Breast epithelium (tissue), 4 donors: ENCODE measurements at regions not wholly inside any gene's neighbourhood (a gene's known extent, or its start where the extent isn't known, plus 50 kb on each side); places are given as distances from the start of the nearest gene placed in this dataset.
"Not testable (repeated sequence)": the region's sequence is repeated elsewhere in the genome, so short reads cannot be mapped to it uniquely, and the experiment has no call there.

Source experiments
- DNase-seq, 2 donors: peaks; one replicate each; pipeline ENCODE4 v3.0.0-alpha.2; 2019; ENCODE audit warnings: low spot score in 2 of 2
- H3K27ac ChIP-seq, 2 donors: fragments of 200-600 bp; sonication (generic) in 1 of 2; one replicate each; pipeline ENCODE4 v1.5.1; 2016 to 2019; ENCODE audit warnings: mild to moderate bottlenecking in 1 of 2
- H3K27me3 ChIP-seq, 2 donors: fragments of 200-600 bp; sonication (generic) in 1 of 2; one replicate each; pipeline versions ENCODE4 v1.5.1 to v1.6.0; 2017 to 2019; ENCODE audit warnings: control low read depth in 1 of 2, mild to moderate bottlenecking in 1 of 2
- H3K36me3 ChIP-seq: fragments of 200-600 bp; one replicate; pipeline ENCODE4 v1.5.1; 2019
- H3K4me1 ChIP-seq, 2 donors: fragments of 200-600 bp; sonication (generic); one replicate each; pipeline ENCODE4 v1.5.1; 2016 to 2019; ENCODE audit warnings: control low read depth in 1 of 2
- H3K4me3 ChIP-seq, 3 donors: fragments of 200-600 bp; sonication (generic); 1 replicate in 2 of 3; 2 replicates in 1 of 3; pipeline ENCODE4 v1.5.1; 2016 to 2019; ENCODE audit warnings: mild to moderate bottlenecking in 3 of 3, moderate library complexity in 2 of 3
- H3K9me3 ChIP-seq, 2 donors: fragments of 200-600 bp; sonication (generic) in 1 of 2; one replicate each; pipeline ENCODE4 v1.5.1; 2016 to 2019; ENCODE audit warnings: control low read depth in 1 of 2
- POLR2A ChIP-seq: fragments of 450-650 bp; IDR thresholded peaks from one replicate; pipeline ENCODE4 v1.6.1; 2016; ENCODE audit warnings: antibody characterized with exemption, mild to moderate bottlenecking, moderate library complexity
- POLR2AphosphoS5 ChIP-seq, 3 donors: sonication (generic); formaldehyde crosslinking; IDR thresholded peaks; one replicate each; pipeline ENCODE4 v1.6.1; 2017; ENCODE audit warnings: antibody characterized with exemption in 3 of 3
- intact Hi-C: fragments of 100-400 bp; cut with DNase I; formaldehyde crosslinking; loops from one replicate; pipeline ENCODE4 v1.15.1; 2023; ENCODE audit warnings: low total_unique reads
- TF ChIP-seq, protein P1 (sequence below), 3 donors: fragments of 450-650 bp; IDR thresholded peaks; one replicate each; pipeline ENCODE4 v1.5.1; 2016 to 2017; ENCODE audit warnings: antibody characterized with exemption in 3 of 3, mild to moderate bottlenecking in 3 of 3, moderate library complexity in 3 of 3

DNA sequence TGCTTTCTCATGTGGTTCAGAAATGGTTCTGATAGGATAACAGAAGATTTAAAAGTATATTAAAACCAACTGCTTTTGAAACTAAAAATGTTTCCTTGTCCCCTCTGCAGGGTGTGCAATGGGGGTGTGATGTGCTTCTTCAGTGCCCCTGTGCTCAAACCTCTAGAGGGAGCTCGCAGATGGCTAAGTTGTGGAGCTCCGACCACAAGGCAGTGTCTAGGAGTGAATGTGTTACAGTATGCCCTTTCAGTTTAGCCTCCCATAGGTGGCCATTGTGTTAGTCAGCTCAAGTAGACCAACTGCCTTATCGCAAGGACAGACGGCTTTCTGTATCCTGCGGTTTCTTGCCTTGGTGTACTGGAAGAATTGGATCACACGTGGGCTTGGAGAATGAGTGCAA, 130.5 kb downstream of the TENT5D start:
- intact Hi-C loops, result no loop called here
- DNase-seq, result no peak
- H3K27me3 ChIP-seq, result no peaks in the 10 kb centered on the region
- no peak overlapping the region for H3K4me3 ChIP-seq
- no peaks in the 10 kb centered on the region for H3K9me3 ChIP-seq
- no peak overlapping the region for H3K27ac ChIP-seq
- H3K36me3 ChIP-seq, result no peaks in the 10 kb centered on the region
- H3K4me1 ChIP-seq, result no peaks in the 10 kb centered on the region
- TF ChIP-seq POLR2A (no peak), POLR2AphosphoS5 (IDR thresholded peaks at IDR 0.05) (no peak)
- TF ChIP-seq, protein P1, sequence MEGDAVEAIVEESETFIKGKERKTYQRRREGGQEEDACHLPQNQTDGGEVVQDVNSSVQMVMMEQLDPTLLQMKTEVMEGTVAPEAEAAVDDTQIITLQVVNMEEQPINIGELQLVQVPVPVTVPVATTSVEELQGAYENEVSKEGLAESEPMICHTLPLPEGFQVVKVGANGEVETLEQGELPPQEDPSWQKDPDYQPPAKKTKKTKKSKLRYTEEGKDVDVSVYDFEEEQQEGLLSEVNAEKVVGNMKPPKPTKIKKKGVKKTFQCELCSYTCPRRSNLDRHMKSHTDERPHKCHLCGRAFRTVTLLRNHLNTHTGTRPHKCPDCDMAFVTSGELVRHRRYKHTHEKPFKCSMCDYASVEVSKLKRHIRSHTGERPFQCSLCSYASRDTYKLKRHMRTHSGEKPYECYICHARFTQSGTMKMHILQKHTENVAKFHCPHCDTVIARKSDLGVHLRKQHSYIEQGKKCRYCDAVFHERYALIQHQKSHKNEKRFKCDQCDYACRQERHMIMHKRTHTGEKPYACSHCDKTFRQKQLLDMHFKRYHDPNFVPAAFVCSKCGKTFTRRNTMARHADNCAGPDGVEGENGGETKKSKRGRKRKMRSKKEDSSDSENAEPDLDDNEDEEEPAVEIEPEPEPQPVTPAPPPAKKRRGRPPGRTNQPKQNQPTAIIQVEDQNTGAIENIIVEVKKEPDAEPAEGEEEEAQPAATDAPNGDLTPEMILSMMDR (IDR thresholded peaks at IDR 0.05), result no peak

DNA sequence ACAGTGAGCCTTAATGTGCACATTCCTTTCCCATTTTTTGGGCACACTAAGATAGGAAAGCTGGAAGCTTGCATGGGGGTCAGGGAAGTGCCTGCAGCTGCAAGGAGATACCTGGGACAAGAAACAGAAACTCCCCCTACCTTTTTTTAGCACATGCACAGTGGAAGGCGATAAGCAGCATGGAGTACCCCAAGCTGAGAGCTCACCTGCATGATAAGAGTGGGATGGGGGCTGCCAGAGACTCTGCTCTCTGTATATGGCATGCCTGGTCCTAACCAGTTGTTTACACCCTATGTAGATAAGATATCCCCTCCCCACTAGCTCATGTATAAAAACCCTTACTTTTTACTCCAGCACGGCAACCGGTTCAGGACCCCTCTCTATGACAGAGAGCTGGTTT, 135.9 kb downstream of the TENT5D start:
- Histone ChIP-seq H3K27ac (no peak overlapping the region), H3K4me3 (no peak overlapping the region), H3K27me3 (no peaks in the 10 kb centered on the region), H3K9me3 (no peaks in the 10 kb centered on the region), H3K36me3 (no peaks in the 10 kb centered on the region), H3K4me1 (no peaks in the 10 kb centered on the region)
- no peak for TF ChIP-seq POLR2A
- TF ChIP-seq POLR2AphosphoS5 (IDR thresholded peaks at IDR 0.05), result no peak
- TF ChIP-seq, protein P1 (IDR thresholded peaks at IDR 0.05), result no peak
- no peak for DNase-seq
- intact Hi-C loops, result no loop called here

DNA sequence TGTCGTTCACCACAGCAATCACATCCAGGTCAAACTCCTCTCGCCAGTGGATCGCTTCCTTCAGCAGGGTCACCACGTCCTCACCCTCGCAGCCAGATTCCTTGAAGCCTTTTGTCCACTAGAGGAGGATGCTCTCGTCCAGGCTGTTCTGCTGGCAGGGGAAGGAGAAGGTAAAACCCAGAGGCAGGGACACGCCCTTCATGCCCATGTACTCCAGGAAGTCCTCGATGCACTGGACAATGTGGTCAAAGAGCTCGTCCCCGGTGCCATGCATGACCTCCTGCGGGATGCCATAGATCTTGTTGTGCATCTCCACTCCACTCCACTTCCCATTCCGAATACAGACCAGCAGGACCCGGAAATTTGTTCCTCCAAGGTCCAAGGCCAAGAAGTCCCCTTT, 152.4 kb downstream of the TENT5D start:
- DNase-seq, result no peak
- no peaks in the 10 kb centered on the region for H3K4me1 ChIP-seq
- intact Hi-C loops, result no loop called here
- no peaks in the 10 kb centered on the region for H3K36me3 ChIP-seq
- no peak overlapping the region for H3K27ac ChIP-seq
- H3K4me3 ChIP-seq, result no peak overlapping the region
- no peaks in the 10 kb centered on the region for H3K9me3 ChIP-seq
- TF ChIP-seq POLR2A (no peak), POLR2AphosphoS5 (IDR thresholded peaks at IDR 0.05) (no peak)
- TF ChIP-seq, protein P1 (IDR thresholded peaks at IDR 0.05), result no peak
- peaks cover 0 to 18% of the 10 kb centered on the region in 2 donors for H3K27me3 ChIP-seq

DNA sequence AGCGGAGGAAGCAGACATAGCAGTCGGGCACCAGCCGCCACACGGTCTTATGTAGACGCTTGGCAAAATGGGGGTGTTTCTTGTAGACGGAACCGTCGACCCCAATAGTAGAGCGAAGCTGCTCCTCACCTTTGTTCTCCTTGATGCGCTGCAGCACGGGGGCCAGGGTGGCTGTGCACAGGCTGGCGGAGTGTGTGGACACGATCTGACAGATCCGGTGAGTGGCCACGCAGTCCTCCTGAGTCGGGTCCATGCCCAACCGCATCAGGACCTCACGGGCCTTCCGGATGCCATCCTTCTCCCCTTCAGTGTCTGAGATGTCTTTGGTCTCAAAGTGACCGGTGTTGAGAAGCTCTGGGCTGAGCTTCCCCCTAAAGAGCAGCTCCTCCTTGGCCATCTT, 153.0 kb downstream of the TENT5D start:
- H3K9me3 ChIP-seq, result no peaks in the 10 kb centered on the region
- no peak overlapping the region for H3K27ac ChIP-seq
- no peak for DNase-seq
- no peaks in the 10 kb centered on the region for H3K4me1 ChIP-seq
- TF ChIP-seq POLR2A (no peak), POLR2AphosphoS5 (IDR thresholded peaks at IDR 0.05) (no peak)
- TF ChIP-seq, protein P1 (IDR thresholded peaks at IDR 0.05), result no peak
- peaks cover 0 to 18% of the 10 kb centered on the region in 2 donors for H3K27me3 ChIP-seq
- no peak overlapping the region for H3K4me3 ChIP-seq
- H3K36me3 ChIP-seq, result no peaks in the 10 kb centered on the region
- intact Hi-C loops, result no loop called here

DNA sequence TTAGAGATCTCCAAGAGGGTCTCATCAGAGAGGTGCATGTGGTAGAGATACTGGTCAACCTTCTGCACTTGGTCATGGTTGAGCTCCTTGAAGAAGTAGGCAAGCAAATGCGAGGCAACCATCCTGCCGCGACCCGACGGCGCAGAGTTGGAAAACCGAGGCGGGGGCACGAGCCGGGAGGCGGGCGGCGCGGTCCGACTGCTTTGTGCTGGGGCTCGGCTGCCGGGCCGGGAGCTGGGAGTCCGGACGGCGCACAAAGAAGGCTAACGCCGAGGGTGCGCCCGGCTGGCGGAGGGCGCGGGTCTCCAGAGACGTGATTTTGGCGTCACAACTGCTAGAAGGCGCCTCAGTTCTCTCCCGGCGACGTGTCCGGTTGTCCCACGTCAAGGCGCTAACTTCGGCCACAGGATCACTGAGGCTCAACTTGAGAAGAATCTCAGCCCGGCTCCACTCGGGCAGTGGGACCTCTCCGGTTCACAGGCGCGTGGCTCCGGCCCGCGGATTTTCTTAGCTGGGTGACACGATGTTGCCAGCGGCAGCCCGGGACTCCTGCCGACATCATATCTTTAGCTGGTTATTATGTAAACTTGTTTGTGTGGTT, 154.3 kb downstream of the TENT5D start:
- H3K36me3 ChIP-seq, H3K9me3 ChIP-seq, H3K4me3 ChIP-seq, DNase-seq, H3K4me1 ChIP-seq, intact Hi-C loops, H3K27ac ChIP-seq: not testable (repeated sequence)
- peaks cover 0 to 18% of the 10 kb centered on the region in 2 donors for H3K27me3 ChIP-seq

DNA sequence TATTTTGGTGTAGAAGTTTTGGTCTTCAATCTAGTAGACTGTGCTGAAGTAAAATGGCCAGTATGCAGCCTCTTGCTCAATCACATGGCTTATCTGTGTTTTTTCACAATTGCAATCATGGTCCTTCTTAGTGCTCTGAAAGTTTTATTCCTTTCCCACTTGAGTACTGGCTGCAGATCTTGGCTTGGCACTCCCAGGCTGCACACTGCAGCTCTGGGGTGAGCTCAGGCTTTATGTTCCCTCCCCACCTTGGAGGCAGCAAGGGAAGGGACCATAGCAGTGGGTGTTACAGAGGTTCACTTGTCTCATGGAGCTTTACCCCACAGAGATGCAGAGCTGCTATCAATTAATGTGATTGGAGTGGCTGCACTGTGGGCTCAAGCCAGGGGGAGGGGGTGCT, 156.0 kb downstream of the TENT5D start:
- no peaks in the 10 kb centered on the region for H3K9me3 ChIP-seq
- H3K4me3 ChIP-seq, result no peak overlapping the region
- H3K27me3 ChIP-seq, result peaks cover 0 to 15% of the 10 kb centered on the region in 2 donors
- no peak overlapping the region for H3K27ac ChIP-seq
- intact Hi-C loops, result no loop called here
- H3K4me1 ChIP-seq, result no peaks in the 10 kb centered on the region
- DNase-seq, result no peak
- no peak for TF ChIP-seq POLR2A
- TF ChIP-seq, protein P1 (IDR thresholded peaks at IDR 0.05), result no peak
- no peak for TF ChIP-seq POLR2AphosphoS5 (IDR thresholded peaks at IDR 0.05)
- no peaks in the 10 kb centered on the region for H3K36me3 ChIP-seq
